Ishikawa (cell line): ENCODE measurements at regions not wholly inside any gene's neighbourhood (a gene's known extent, or its start where the extent isn't known, plus 50 kb on each side); places are given as distances from the start of the nearest gene placed in this dataset.

Source experiments
- CEBPB ChIP-seq: IDR thresholded peaks from 2 replicates; pipeline ENCODE4 v1.6.1; 2012
- CREB1 ChIP-seq: IDR thresholded peaks from 2 replicates; pipeline ENCODE4 v1.6.1; 2012; ENCODE audit warnings: low read depth
- EP300 ChIP-seq: IDR thresholded peaks from 2 replicates; pipeline ENCODE4 v1.6.1; 2012; ENCODE audit warnings: borderline replicate concordance
- TAF1 ChIP-seq: IDR thresholded peaks from 2 replicates; pipeline ENCODE4 v1.6.1; 2012; ENCODE audit warnings: low read depth, mild to moderate bottlenecking
- TEAD4 ChIP-seq: IDR thresholded peaks from 2 replicates; pipeline ENCODE4 v1.6.1; 2012
- USF1 ChIP-seq: IDR thresholded peaks from 2 replicates; pipeline ENCODE4 v1.6.1; 2012

GRCh38 chr5:67380431-67380830, 183.8 kb upstream of the CD180 start:
- no peak for TF ChIP-seq USF1
- TF ChIP-seq TEAD4: no peak
- TF ChIP-seq CEBPB: no peak
- TF ChIP-seq EP300: no peak
- no peak for TF ChIP-seq CREB1
- no peak for TF ChIP-seq TAF1
